ENCODE measurements at regions not wholly inside any gene's neighbourhood (a gene's known extent, or its start where the extent isn't known, plus 50 kb on each side); places are given as distances from the start of the nearest gene placed in this dataset.

- peaks cover 10% of the 10 kb centered on the region for H3K27me3 Mint-ChIP-seq (ENCODE audit: low read depth)
- TF ChIP-seq CTCF (IDR thresholded peaks at IDR 0.05) = no peak
- H3K9me3 Mint-ChIP-seq (ENCODE audit: low read depth) = peaks cover 14% of the 10 kb centered on the region
- H3K27ac Mint-ChIP-seq (ENCODE audit: unreplicated experiment) = no peak overlapping the region
- H3K4me1 Mint-ChIP-seq (ENCODE audit: low read depth) = no peaks in the 10 kb centered on the region
- DNase-seq (ENCODE audit: low spot score) = no peak
- peaks cover 5% of the 10 kb centered on the region for H3K36me3 Mint-ChIP-seq (ENCODE audit: low read depth)
- H3K4me3 Mint-ChIP-seq (ENCODE audit: unreplicated experiment) = no peak overlapping the region
Observed at GRCh38 chr4:160202802-160203201, 1099.9 kb downstream of the RAPGEF2 start.

- H3K36me3 Mint-ChIP-seq (ENCODE audit: low read depth) = no peaks in the 10 kb centered on the region
- DNase-seq (ENCODE audit: low spot score) = no peak
- TF ChIP-seq CTCF (IDR thresholded peaks at IDR 0.05) = no peak
- peaks cover 16% of the 10 kb centered on the region for H3K27me3 Mint-ChIP-seq (ENCODE audit: low read depth)
- no peaks in the 10 kb centered on the region for H3K4me1 Mint-ChIP-seq (ENCODE audit: low read depth)
- peaks cover 15% of the 10 kb centered on the region for H3K9me3 Mint-ChIP-seq (ENCODE audit: low read depth)
- H3K27ac Mint-ChIP-seq (ENCODE audit: unreplicated experiment) = no peak overlapping the region
- H3K4me3 Mint-ChIP-seq (ENCODE audit: unreplicated experiment) = no peak overlapping the region
Observed at GRCh38 chr4:160212078-160212477, 1109.2 kb downstream of the RAPGEF2 start.

GRCh38 chr4:160213366-160213765 lies 1110.5 kb downstream of the RAPGEF2 start:
- H3K9me3 Mint-ChIP-seq (ENCODE audit: low read depth) = peaks cover 26% of the 10 kb centered on the region
- no peak for DNase-seq (ENCODE audit: low spot score)
- H3K4me3 Mint-ChIP-seq (ENCODE audit: unreplicated experiment) = no peak overlapping the region
- H3K27ac Mint-ChIP-seq (ENCODE audit: unreplicated experiment) = no peak overlapping the region
- H3K36me3 Mint-ChIP-seq (ENCODE audit: low read depth) = no peaks in the 10 kb centered on the region
- TF ChIP-seq CTCF (IDR thresholded peaks at IDR 0.05) = no peak
- no peaks in the 10 kb centered on the region for H3K4me1 Mint-ChIP-seq (ENCODE audit: low read depth)
- peaks cover 16% of the 10 kb centered on the region for H3K27me3 Mint-ChIP-seq (ENCODE audit: low read depth)

GRCh38 chr4:160217352-160217751 lies 1114.5 kb downstream of the RAPGEF2 start:
- no peak for TF ChIP-seq CTCF (IDR thresholded peaks at IDR 0.05)
- no peak for DNase-seq (ENCODE audit: low spot score)
- no peak overlapping the region for H3K27ac Mint-ChIP-seq (ENCODE audit: unreplicated experiment)
- H3K36me3 Mint-ChIP-seq (ENCODE audit: low read depth) = no peaks in the 10 kb centered on the region
- peaks cover 5% of the 10 kb centered on the region for H3K27me3 Mint-ChIP-seq (ENCODE audit: low read depth)
- H3K4me1 Mint-ChIP-seq (ENCODE audit: low read depth) = no peaks in the 10 kb centered on the region
- no peak overlapping the region for H3K4me3 Mint-ChIP-seq (ENCODE audit: unreplicated experiment)
- H3K9me3 Mint-ChIP-seq (ENCODE audit: low read depth) = peaks cover 44% of the 10 kb centered on the region

GRCh38 chr4:160224049-160224448 lies 1121.2 kb downstream of the RAPGEF2 start:
- Mint-ChIP-seq H3K4me1 (ENCODE audit: low read depth) (peaks cover 3% of the 10 kb centered on the region), H3K4me3 (ENCODE audit: unreplicated experiment) (no peak overlapping the region), H3K27ac (ENCODE audit: unreplicated experiment) (no peak overlapping the region), H3K9me3 (ENCODE audit: low read depth) (peaks cover 11% of the 10 kb centered on the region), H3K27me3 (ENCODE audit: low read depth) (no peaks in the 10 kb centered on the region), H3K36me3 (ENCODE audit: low read depth) (no peaks in the 10 kb centered on the region)
- no peak for DNase-seq (ENCODE audit: low spot score)
- no peak for TF ChIP-seq CTCF (IDR thresholded peaks at IDR 0.05)
